ENCODE measurements at regions not wholly inside any gene's neighbourhood (a gene's known extent, or its start where the extent isn't known, plus 50 kb on each side); places are given as distances from the start of the nearest gene placed in this dataset.

DNA sequence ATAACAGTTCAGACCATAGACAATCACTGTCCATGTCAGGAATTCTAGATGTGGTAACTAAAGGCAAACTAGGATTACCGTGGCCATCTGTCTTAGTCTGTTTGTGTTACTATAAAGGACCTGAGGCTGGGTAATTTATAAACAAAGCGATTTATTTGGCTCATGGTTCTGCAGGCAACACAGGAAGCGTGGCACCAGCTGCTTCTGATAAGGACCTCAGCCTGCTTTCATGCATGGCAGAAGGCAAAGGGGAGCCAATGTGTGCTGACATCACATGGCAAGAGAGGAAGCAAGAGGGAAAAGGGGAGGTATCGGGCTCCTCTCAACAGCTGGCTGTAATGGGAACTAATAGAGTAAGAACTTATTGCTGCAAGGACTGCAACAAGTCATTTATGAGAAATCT lies 376.7 kb downstream of the GPM6A start:
- H3K9me3 ChIP-seq = no peaks in the 10 kb centered on the region
- no peak overlapping the region for H3K27ac ChIP-seq
- DNase-seq = no peak
- TF ChIP-seq, protein P1, sequence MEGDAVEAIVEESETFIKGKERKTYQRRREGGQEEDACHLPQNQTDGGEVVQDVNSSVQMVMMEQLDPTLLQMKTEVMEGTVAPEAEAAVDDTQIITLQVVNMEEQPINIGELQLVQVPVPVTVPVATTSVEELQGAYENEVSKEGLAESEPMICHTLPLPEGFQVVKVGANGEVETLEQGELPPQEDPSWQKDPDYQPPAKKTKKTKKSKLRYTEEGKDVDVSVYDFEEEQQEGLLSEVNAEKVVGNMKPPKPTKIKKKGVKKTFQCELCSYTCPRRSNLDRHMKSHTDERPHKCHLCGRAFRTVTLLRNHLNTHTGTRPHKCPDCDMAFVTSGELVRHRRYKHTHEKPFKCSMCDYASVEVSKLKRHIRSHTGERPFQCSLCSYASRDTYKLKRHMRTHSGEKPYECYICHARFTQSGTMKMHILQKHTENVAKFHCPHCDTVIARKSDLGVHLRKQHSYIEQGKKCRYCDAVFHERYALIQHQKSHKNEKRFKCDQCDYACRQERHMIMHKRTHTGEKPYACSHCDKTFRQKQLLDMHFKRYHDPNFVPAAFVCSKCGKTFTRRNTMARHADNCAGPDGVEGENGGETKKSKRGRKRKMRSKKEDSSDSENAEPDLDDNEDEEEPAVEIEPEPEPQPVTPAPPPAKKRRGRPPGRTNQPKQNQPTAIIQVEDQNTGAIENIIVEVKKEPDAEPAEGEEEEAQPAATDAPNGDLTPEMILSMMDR (IDR thresholded peaks at IDR 0.05) = no peak
- TF ChIP-seq POLR2A (IDR thresholded peaks at IDR 0.05) = no peak
- H3K36me3 ChIP-seq (ENCODE audit: low read depth, missing control alignments) = no peaks in the 10 kb centered on the region
- no peak overlapping the region for H3K4me3 ChIP-seq
- WGBS, 2 donors = 68 to 71% methylated on average over 4 of the region's 4 CpGs
- H3K4me1 ChIP-seq = no peaks in the 10 kb centered on the region
- H3K27me3 ChIP-seq = no peaks in the 10 kb centered on the region
- intact Hi-C loops (cut with DNase I; ENCODE audit: low total_unique reads) = no loop called here

DNA sequence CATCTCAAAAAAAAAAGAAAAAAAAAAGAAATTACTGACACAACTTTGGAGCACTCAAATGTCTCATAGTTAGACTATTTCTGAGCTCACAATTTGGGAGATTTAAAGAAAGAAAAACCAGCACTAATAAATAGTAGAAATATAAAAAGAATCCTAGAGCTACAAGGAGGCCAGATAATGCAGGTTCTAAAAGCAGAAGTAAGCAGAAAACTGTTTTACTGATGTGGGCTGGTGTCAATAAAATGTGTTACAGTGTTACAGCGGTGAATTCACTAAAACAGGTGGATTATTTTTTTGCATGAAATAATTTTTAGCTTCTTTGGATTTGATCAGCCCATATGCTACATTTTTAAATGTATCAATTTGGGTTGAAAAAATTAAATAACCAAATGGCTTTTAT lies 375.9 kb downstream of the GPM6A start:
- no peak for TF ChIP-seq POLR2A (IDR thresholded peaks at IDR 0.05)
- TF ChIP-seq, protein P1 (IDR thresholded peaks at IDR 0.05) = no peak

GRCh38 chr4:175440786-175441185 lies 371.3 kb downstream of the GPM6A start:
- intact Hi-C loops (cut with DNase I; ENCODE audit: low total_unique reads) = no loop called here
- Histone ChIP-seq H3K4me3 (no peak overlapping the region), H3K9me3 (no peaks in the 10 kb centered on the region), H3K4me1 (no peaks in the 10 kb centered on the region), H3K27ac (no peak overlapping the region), H3K36me3 (ENCODE audit: low read depth, missing control alignments) (no peaks in the 10 kb centered on the region), H3K27me3 (no peaks in the 10 kb centered on the region)
- WGBS, 2 donors = 61 to 66% methylated on average over 2 of the region's 2 CpGs
- TF ChIP-seq, protein P1 (IDR thresholded peaks at IDR 0.05) = no peak
- TF ChIP-seq POLR2A (IDR thresholded peaks at IDR 0.05) = no peak
- no peak for DNase-seq

More for the DNA sequence above, 375.9 kb downstream of the GPM6A start:
- Histone ChIP-seq H3K27me3 (no peaks in the 10 kb centered on the region), H3K27ac (no peak overlapping the region), H3K36me3 (ENCODE audit: low read depth, missing control alignments) (no peaks in the 10 kb centered on the region), H3K4me1 (no peaks in the 10 kb centered on the region), H3K4me3 (no peak overlapping the region), H3K9me3 (no peaks in the 10 kb centered on the region)
- intact Hi-C loops (cut with DNase I; ENCODE audit: low total_unique reads) = no loop called here
- DNase-seq = no peak
- WGBS, 2 donors = 90% methylated on average over 1 of the region's 1 CpG

DNA sequence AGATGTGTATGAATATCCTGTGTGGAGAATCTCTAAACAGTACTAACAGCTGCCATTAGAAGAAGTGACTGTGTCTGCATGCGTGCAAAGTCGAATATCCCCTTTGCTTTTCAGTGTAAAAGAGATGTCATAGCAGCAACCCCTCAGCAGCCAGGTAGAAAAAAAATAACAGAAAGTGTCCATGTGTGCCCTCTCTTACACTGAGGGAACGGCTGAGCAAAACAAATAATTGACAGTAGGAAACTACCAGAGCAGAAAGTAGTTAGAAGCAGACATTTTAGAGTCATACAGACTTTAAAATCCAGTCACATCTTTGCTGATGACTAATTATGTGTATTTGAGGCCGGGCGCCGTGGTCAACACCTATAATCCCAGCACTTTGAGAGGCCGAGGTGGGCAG lies 370.8 kb downstream of the GPM6A start:
- no peak overlapping the region for H3K4me3 ChIP-seq
- no peak for DNase-seq
- no peaks in the 10 kb centered on the region for H3K9me3 ChIP-seq
- H3K4me1 ChIP-seq = no peaks in the 10 kb centered on the region
- no peaks in the 10 kb centered on the region for H3K36me3 ChIP-seq (ENCODE audit: low read depth, missing control alignments)
- H3K27me3 ChIP-seq = no peaks in the 10 kb centered on the region
- 85% methylated on average over 7 of the region's 7 CpGs for WGBS, 2 donors
- TF ChIP-seq, protein P1 (IDR thresholded peaks at IDR 0.05) = no peak
- no peak for TF ChIP-seq POLR2A (IDR thresholded peaks at IDR 0.05)
- H3K27ac ChIP-seq = no peak overlapping the region
- intact Hi-C loops (cut with DNase I; ENCODE audit: low total_unique reads) = no loop called here

- H3K4me3 ChIP-seq = no peak overlapping the region
- no peaks in the 10 kb centered on the region for H3K36me3 ChIP-seq (ENCODE audit: low read depth, missing control alignments)
- WGBS, 2 donors = 55 to 59% methylated on average over 3 of the region's 3 CpGs
- no peak overlapping the region for H3K27ac ChIP-seq
- intact Hi-C loops (cut with DNase I; ENCODE audit: low total_unique reads) = no loop called here
- no peaks in the 10 kb centered on the region for H3K27me3 ChIP-seq
- no peaks in the 10 kb centered on the region for H3K4me1 ChIP-seq
- no peak for TF ChIP-seq POLR2A (IDR thresholded peaks at IDR 0.05)
- TF ChIP-seq, protein P1 (IDR thresholded peaks at IDR 0.05) = no peak
- DNase-seq = no peak
- no peaks in the 10 kb centered on the region for H3K9me3 ChIP-seq
These were observed 368.5 kb downstream of the GPM6A start for GRCh38 chr4:175443547-175443946.

Measured in testis (tissue), 2 donors.